HepG2 (cell line): ENCODE measurements at regions not wholly inside any gene's neighbourhood (a gene's known extent, or its start where the extent isn't known, plus 50 kb on each side); places are given as distances from the start of the nearest gene placed in this dataset.

Source experiments
- ATF6 ChIP-seq: sonication (generic); formaldehyde crosslinking; conservative IDR thresholded peaks from 2 replicates; pipeline ENCODE4 v1.4.0; 2020; ENCODE audit warnings: missing genetic modification reagents
- ZNF691 ChIP-seq: sonication (generic); formaldehyde crosslinking; IDR thresholded peaks from 2 replicates; pipeline ENCODE4 v1.4.0; 2020; ENCODE audit warnings: missing genetic modification reagents, low read depth, mild to moderate bottlenecking, borderline replicate concordance

GRCh38 chr10:60681103-60681502, 97.2 kb upstream of the CDK1 start:
- TF ChIP-seq ZNF691 (CRISPR knock-in tag) = no peak
- TF ChIP-seq ATF6 = no peak
